HEK293 (cell line): ENCODE measurements at regions not wholly inside any gene's neighbourhood (a gene's known extent, or its start where the extent isn't known, plus 50 kb on each side); places are given as distances from the start of the nearest gene placed in this dataset.

Experiments used
- CTCF ChIA-PET: fragments of 350-600 bp; formaldehyde crosslinking; extraction: SDS; loops from one replicate; lab custom pipeline; 2021; ENCODE audit warnings: antibody characterized with exemption; lab: Yijun Ruan, JAX
- POLR2A ChIA-PET: fragments of 300-600 bp; formaldehyde crosslinking; extraction: SDS; loops from one replicate; lab custom pipeline; 2020; ENCODE audit warnings: antibody characterized with exemption, inconsistent platforms; lab: Yijun Ruan, JAX
- H3K27ac ChIP-seq: fragments of 200-500 bp; sonication (Bioruptor generic); 2 replicates; pipeline ENCODE4 v1.5.1; 2014; ENCODE audit warnings: low read depth, low read length, control low read depth, inconsistent platforms; ENCODE audit errors: extremely low read depth
- H3K36me3 ChIP-seq, 2 experiments: fragments of 200-500 bp in 1 of 2; sonication (Bioruptor generic) in 1 of 2; 1 replicate in 1 of 2; 2 replicates in 1 of 2; pipeline ENCODE4 v1.5.1; 2014 to 2017; ENCODE audit warnings: inconsistent platforms in 2 of 2, low read length in 2 of 2; ENCODE audit not compliant: control insufficient read depth in 2 of 2, insufficient read depth in 1 of 2
- H3K4me1 ChIP-seq: fragments of 200-500 bp; sonication (Bioruptor generic); 2 replicates; pipeline ENCODE4 v1.5.1; 2014; ENCODE audit warnings: mild to moderate bottlenecking, low read length, inconsistent platforms; ENCODE audit not compliant: control insufficient read depth, insufficient read depth
- H3K4me3 ChIP-seq: 2 replicates; pipeline ENCODE4 v1.5.1; 2011; ENCODE audit warnings: low read depth, mild to moderate bottlenecking, control low read depth, low read length, moderate library complexity
- H3K9me3 ChIP-seq: fragments of 200-500 bp; sonication (Bioruptor generic); 2 replicates; pipeline ENCODE4 v1.5.1; 2014; ENCODE audit warnings: low read depth, low read length, inconsistent platforms; ENCODE audit not compliant: control insufficient read depth, insufficient read depth
- MYNN ChIP-seq: fragments of 450-650 bp; formaldehyde crosslinking; IDR thresholded peaks from 2 replicates; pipeline ENCODE4 v1.5.1; 2016; ENCODE audit warnings: missing biosample characterization, missing genetic modification characterization, borderline replicate concordance
- PRDM6 ChIP-seq: fragments of 450-650 bp; formaldehyde crosslinking; IDR thresholded peaks from 2 replicates; pipeline ENCODE4 v1.5.1; 2017; ENCODE audit warnings: missing biosample characterization, missing genetic modification characterization
- ZNF114 ChIP-seq: fragments of 450-650 bp; formaldehyde crosslinking; IDR thresholded peaks from 2 replicates; pipeline ENCODE4 v1.5.0; 2017; ENCODE audit warnings: missing biosample characterization, missing genetic modification characterization
- ZNF350 ChIP-seq: fragments of 450-650 bp; formaldehyde crosslinking; IDR thresholded peaks from 2 replicates; pipeline ENCODE4 v1.5.0; 2017; ENCODE audit warnings: missing biosample characterization, mild to moderate bottlenecking, missing genetic modification characterization
- ZNF600 ChIP-seq: fragments of 450-650 bp; formaldehyde crosslinking; IDR thresholded peaks from 2 replicates; pipeline ENCODE4 v1.5.1; 2016; ENCODE audit warnings: missing biosample characterization, missing genetic modification characterization
- ZNF664 ChIP-seq: fragments of 450-650 bp; formaldehyde crosslinking; IDR thresholded peaks from 2 replicates; pipeline ENCODE4 v1.5.1; 2016; ENCODE audit warnings: missing biosample characterization, missing genetic modification characterization
- ZNF704 ChIP-seq: fragments of 450-650 bp; formaldehyde crosslinking; IDR thresholded peaks from 2 replicates; pipeline ENCODE4 v1.5.1; 2016; ENCODE audit warnings: missing biosample characterization, missing genetic modification characterization
- ZNF777 ChIP-seq: fragments of 450-650 bp; formaldehyde crosslinking; IDR thresholded peaks from 2 replicates; pipeline ENCODE4 v1.5.1; 2017; ENCODE audit warnings: missing biosample characterization, missing genetic modification characterization, borderline replicate concordance
- TF ChIP-seq, protein P1 (sequence below): fragments of 450-650 bp; formaldehyde crosslinking; IDR thresholded peaks from 2 replicates; pipeline ENCODE4 v1.5.1; 2016; ENCODE audit warnings: missing biosample characterization, missing genetic modification characterization, borderline replicate concordance
- TF ChIP-seq, protein P2 (sequence below): fragments of 450-650 bp; formaldehyde crosslinking; IDR thresholded peaks from 2 replicates; pipeline ENCODE4 v1.5.1; 2016; ENCODE audit warnings: missing biosample characterization, missing genetic modification characterization
- TF ChIP-seq, protein P3 (sequence below): fragments of 450-650 bp; formaldehyde crosslinking; IDR thresholded peaks from 2 replicates; pipeline ENCODE4 v1.5.1; 2016; ENCODE audit warnings: missing biosample characterization, missing genetic modification characterization
- TF ChIP-seq, protein P4 (sequence below): fragments of 450-650 bp; formaldehyde crosslinking; IDR thresholded peaks from 2 replicates; pipeline ENCODE4 v1.5.1; 2016; ENCODE audit warnings: missing biosample characterization, missing genetic modification characterization
- TF ChIP-seq, protein P5 (sequence below): fragments of 450-650 bp; formaldehyde crosslinking; IDR thresholded peaks from 2 replicates; pipeline ENCODE4 v1.5.1; 2016; ENCODE audit warnings: missing biosample characterization, missing genetic modification characterization, borderline replicate concordance
- TF ChIP-seq, protein P6 (sequence below): fragments of 450-650 bp; formaldehyde crosslinking; IDR thresholded peaks from 2 replicates; pipeline ENCODE4 v1.5.1; 2017; ENCODE audit warnings: missing biosample characterization, missing genetic modification characterization

DNA sequence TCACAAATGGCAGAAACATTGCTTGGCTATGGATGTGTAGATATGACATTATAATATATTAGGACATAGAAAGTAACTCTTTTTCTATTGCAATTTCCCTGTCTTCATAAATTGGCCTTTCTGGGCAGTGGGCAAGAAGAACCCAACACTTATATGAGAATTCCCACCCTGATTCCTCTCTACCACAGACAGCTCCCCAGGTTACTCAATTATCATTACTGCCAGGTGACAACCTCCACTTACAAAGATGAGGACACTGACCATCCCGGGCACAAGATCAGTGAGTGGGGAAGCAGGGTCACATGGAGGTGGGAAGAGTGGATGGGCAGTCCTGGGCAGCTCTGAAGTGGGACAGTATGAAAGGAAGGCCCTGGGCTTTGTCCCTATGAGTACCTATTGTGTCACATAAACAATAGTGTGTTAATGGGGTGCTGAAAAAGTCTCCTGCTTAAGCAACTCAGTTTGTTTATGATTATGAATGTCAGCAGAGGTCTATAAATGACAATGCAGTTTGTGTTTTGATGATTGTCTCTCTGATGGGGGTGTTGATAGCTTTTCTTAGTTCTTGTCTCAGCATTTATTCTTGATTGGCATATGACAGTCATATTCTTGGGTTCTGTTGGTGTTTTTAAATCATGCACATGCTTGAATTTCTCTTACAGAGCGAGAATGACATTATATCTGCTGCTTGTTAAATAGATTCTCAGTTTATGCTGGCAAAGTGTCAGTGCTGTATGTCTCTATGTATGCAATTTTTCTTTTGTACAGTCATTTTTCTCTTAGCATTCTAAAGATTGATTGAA is 99.9 kb downstream of the SLIT2 start:
- Histone ChIP-seq H3K4me1 (peaks cover 14% of the 10 kb centered on the region), H3K27ac (no peak overlapping the region), H3K36me3 (peaks cover 0 to 6% of the 10 kb centered on the region in 2 experiments; a peak in 1 of 3 replicates), H3K4me3 (no peak overlapping the region), H3K9me3 (no peaks in the 10 kb centered on the region)
- ChIA-PET CTCF (no interaction called here), POLR2A (no interaction called here)
- TF ChIP-seq, protein P1, sequence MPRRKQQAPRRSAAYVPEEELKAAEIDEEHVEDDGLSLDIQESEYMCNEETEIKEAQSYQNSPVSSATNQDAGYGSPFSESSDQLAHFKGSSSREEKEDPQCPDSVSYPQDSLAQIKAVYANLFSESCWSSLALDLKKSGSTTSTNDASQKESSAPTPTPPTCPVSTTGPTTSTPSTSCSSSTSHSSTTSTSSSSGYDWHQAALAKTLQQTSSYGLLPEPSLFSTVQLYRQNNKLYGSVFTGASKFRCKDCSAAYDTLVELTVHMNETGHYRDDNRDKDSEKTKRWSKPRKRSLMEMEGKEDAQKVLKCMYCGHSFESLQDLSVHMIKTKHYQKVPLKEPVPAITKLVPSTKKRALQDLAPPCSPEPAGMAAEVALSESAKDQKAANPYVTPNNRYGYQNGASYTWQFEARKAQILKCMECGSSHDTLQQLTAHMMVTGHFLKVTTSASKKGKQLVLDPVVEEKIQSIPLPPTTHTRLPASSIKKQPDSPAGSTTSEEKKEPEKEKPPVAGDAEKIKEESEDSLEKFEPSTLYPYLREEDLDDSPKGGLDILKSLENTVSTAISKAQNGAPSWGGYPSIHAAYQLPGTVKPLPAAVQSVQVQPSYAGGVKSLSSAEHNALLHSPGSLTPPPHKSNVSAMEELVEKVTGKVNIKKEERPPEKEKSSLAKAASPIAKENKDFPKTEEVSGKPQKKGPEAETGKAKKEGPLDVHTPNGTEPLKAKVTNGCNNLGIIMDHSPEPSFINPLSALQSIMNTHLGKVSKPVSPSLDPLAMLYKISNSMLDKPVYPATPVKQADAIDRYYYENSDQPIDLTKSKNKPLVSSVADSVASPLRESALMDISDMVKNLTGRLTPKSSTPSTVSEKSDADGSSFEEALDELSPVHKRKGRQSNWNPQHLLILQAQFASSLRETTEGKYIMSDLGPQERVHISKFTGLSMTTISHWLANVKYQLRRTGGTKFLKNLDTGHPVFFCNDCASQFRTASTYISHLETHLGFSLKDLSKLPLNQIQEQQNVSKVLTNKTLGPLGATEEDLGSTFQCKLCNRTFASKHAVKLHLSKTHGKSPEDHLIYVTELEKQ = peak; percentile 90; the same call in 1 of the 2 replicates
- TF ChIP-seq, protein P2, sequence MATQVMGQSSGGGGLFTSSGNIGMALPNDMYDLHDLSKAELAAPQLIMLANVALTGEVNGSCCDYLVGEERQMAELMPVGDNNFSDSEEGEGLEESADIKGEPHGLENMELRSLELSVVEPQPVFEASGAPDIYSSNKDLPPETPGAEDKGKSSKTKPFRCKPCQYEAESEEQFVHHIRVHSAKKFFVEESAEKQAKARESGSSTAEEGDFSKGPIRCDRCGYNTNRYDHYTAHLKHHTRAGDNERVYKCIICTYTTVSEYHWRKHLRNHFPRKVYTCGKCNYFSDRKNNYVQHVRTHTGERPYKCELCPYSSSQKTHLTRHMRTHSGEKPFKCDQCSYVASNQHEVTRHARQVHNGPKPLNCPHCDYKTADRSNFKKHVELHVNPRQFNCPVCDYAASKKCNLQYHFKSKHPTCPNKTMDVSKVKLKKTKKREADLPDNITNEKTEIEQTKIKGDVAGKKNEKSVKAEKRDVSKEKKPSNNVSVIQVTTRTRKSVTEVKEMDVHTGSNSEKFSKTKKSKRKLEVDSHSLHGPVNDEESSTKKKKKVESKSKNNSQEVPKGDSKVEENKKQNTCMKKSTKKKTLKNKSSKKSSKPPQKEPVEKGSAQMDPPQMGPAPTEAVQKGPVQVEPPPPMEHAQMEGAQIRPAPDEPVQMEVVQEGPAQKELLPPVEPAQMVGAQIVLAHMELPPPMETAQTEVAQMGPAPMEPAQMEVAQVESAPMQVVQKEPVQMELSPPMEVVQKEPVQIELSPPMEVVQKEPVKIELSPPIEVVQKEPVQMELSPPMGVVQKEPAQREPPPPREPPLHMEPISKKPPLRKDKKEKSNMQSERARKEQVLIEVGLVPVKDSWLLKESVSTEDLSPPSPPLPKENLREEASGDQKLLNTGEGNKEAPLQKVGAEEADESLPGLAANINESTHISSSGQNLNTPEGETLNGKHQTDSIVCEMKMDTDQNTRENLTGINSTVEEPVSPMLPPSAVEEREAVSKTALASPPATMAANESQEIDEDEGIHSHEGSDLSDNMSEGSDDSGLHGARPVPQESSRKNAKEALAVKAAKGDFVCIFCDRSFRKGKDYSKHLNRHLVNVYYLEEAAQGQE (tag by site-specific recombination) = peak; percentile 63; the same call in 1 of the 2 replicates
- no peak for TF ChIP-seq ZNF114 (tag by site-specific recombination)

- Histone ChIP-seq H3K36me3 (peaks cover 0 to 6% of the 10 kb centered on the region in 2 experiments; a peak in 1 of 3 replicates), H3K4me1 (peaks cover 14% of the 10 kb centered on the region), H3K4me3 (no peak overlapping the region), H3K27ac (no peak overlapping the region), H3K9me3 (no peaks in the 10 kb centered on the region)
- ChIA-PET POLR2A (no interaction called here), CTCF (no interaction called here)
- peak; percentile 62; the same call in 1 of the 2 replicates for TF ChIP-seq PRDM6 (tag by site-specific recombination)
- TF ChIP-seq ZNF350 (tag by site-specific recombination) = no peak
- peak; percentile 41; the same call in 1 of the 2 replicates for TF ChIP-seq MYNN
- TF ChIP-seq, protein P3, sequence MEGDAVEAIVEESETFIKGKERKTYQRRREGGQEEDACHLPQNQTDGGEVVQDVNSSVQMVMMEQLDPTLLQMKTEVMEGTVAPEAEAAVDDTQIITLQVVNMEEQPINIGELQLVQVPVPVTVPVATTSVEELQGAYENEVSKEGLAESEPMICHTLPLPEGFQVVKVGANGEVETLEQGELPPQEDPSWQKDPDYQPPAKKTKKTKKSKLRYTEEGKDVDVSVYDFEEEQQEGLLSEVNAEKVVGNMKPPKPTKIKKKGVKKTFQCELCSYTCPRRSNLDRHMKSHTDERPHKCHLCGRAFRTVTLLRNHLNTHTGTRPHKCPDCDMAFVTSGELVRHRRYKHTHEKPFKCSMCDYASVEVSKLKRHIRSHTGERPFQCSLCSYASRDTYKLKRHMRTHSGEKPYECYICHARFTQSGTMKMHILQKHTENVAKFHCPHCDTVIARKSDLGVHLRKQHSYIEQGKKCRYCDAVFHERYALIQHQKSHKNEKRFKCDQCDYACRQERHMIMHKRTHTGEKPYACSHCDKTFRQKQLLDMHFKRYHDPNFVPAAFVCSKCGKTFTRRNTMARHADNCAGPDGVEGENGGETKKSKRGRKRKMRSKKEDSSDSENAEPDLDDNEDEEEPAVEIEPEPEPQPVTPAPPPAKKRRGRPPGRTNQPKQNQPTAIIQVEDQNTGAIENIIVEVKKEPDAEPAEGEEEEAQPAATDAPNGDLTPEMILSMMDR (tag by site-specific recombination) = no peak
Measured at GRCh38 chr4:20352163-20352431, 100.4 kb downstream of the SLIT2 start.

DNA sequence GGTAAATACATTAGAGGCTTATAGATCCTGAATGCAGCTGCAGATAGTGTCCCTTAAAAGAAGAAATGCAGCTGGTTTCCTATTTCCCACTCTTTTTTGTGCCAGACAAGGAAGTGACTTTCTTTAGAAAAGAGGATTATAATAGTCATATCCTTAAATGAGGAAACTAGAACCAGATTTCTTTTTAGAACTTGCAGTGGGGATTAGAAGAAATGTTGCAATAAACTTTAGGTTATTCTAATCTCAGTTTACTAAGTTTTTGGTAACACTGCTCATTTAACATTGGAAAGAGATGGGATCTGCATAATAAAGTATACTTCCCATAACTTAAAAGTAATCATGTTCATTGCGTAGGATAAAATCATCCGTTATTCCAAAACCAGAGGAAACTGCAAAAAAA is 101.9 kb downstream of the SLIT2 start:
- H3K36me3 ChIP-seq = peaks cover 0 to 11% of the 10 kb centered on the region in 2 experiments; a peak in 1 of 3 replicates
- no peak overlapping the region for H3K4me3 ChIP-seq
- no peak overlapping the region for H3K27ac ChIP-seq
- peaks cover 14% of the 10 kb centered on the region for H3K4me1 ChIP-seq
- no peaks in the 10 kb centered on the region for H3K9me3 ChIP-seq
- ChIA-PET POLR2A (no interaction called here), CTCF (no interaction called here)
- TF ChIP-seq ZNF777 (tag by site-specific recombination) (no peak), ZNF704 (no peak), ZNF664 (peak; percentile 53; the same call in 1 of the 2 replicates), ZNF600 (tag by site-specific recombination) (no peak)
- TF ChIP-seq, protein P4, sequence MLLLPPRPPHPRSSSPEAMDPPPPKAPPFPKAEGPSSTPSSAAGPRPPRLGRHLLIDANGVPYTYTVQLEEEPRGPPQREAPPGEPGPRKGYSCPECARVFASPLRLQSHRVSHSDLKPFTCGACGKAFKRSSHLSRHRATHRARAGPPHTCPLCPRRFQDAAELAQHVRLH (tag by site-specific recombination) = no peak
- TF ChIP-seq, protein P5, sequence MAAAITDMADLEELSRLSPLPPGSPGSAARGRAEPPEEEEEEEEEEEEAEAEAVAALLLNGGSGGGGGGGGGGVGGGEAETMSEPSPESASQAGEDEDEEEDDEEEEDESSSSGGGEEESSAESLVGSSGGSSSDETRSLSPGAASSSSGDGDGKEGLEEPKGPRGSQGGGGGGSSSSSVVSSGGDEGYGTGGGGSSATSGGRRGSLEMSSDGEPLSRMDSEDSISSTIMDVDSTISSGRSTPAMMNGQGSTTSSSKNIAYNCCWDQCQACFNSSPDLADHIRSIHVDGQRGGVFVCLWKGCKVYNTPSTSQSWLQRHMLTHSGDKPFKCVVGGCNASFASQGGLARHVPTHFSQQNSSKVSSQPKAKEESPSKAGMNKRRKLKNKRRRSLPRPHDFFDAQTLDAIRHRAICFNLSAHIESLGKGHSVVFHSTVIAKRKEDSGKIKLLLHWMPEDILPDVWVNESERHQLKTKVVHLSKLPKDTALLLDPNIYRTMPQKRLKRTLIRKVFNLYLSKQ (tag by site-specific recombination) = no peak
- TF ChIP-seq, protein P6, sequence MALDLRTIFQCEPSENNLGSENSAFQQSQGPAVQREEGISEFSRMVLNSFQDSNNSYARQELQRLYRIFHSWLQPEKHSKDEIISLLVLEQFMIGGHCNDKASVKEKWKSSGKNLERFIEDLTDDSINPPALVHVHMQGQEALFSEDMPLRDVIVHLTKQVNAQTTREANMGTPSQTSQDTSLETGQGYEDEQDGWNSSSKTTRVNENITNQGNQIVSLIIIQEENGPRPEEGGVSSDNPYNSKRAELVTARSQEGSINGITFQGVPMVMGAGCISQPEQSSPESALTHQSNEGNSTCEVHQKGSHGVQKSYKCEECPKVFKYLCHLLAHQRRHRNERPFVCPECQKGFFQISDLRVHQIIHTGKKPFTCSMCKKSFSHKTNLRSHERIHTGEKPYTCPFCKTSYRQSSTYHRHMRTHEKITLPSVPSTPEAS = no peak
